ENCODE measurements at regions not wholly inside any gene's neighbourhood (a gene's known extent, or its start where the extent isn't known, plus 50 kb on each side); places are given as distances from the start of the nearest gene placed in this dataset.
"Not testable (repeated sequence)": the region's sequence is repeated elsewhere in the genome, so short reads cannot be mapped to it uniquely, and the experiment has no call there.

- no peak for DNase-seq
Measured at GRCh38 chr3:102038477-102039142, 189.3 kb downstream of the NFKBIZ start.

- DNase-seq: not testable (repeated sequence)
Measured at GRCh38 chr3:102040144-102040543, 190.8 kb downstream of the NFKBIZ start.

GRCh38 chr3:102053375-102053989 lies 204.2 kb downstream of the NFKBIZ start:
- DNase-seq: no peak

- DNase-seq: no peak
Measured at GRCh38 chr3:102054543-102055080, 205.3 kb downstream of the NFKBIZ start.

GRCh38 chr3:102057781-102058421 lies 208.6 kb downstream of the NFKBIZ start:
- DNase-seq: no peak

- no peak for DNase-seq
Measured at GRCh38 chr3:102059145-102059943, 210.0 kb downstream of the NFKBIZ start.

GRCh38 chr3:102060814-102061213 lies 211.5 kb downstream of the NFKBIZ start:
- DNase-seq: no peak

- DNase-seq: no peak
Measured at GRCh38 chr3:102063572-102063971, 214.3 kb downstream of the NFKBIZ start.

GRCh38 chr3:102066470-102066869 lies 217.2 kb downstream of the NFKBIZ start:
- DNase-seq: no peak

GRCh38 chr3:102068327-102068726 lies 219.0 kb downstream of the NFKBIZ start:
- DNase-seq: no peak

GRCh38 chr3:102068736-102069135 lies 219.4 kb downstream of the NFKBIZ start:
- no peak for DNase-seq

GRCh38 chr3:102069211-102069662 lies 219.9 kb downstream of the NFKBIZ start:
- no peak for DNase-seq

- no peak for DNase-seq
Measured at GRCh38 chr3:102074946-102075345, 225.6 kb downstream of the NFKBIZ start.

- DNase-seq: no peak
Measured at GRCh38 chr3:102078401-102078800, 229.1 kb downstream of the NFKBIZ start.

- DNase-seq: no peak
Measured at GRCh38 chr3:102078854-102079808, 229.8 kb downstream of the NFKBIZ start.

GRCh38 chr3:102079809-102080197 lies 230.5 kb downstream of the NFKBIZ start:
- no peak for DNase-seq

- no peak for DNase-seq
Measured at GRCh38 chr3:102081572-102082289, 232.4 kb downstream of the NFKBIZ start.

GRCh38 chr3:102083473-102083872 lies 234.2 kb downstream of the NFKBIZ start:
- DNase-seq: no peak

GRCh38 chr3:102084006-102084405 lies 234.7 kb downstream of the NFKBIZ start:
- no peak for DNase-seq

- DNase-seq: no peak
Measured at GRCh38 chr3:102084704-102085103, 235.4 kb downstream of the NFKBIZ start.
